Epithelial cell of esophagus (primary cell): ENCODE measurements at regions not wholly inside any gene's neighbourhood (a gene's known extent, or its start where the extent isn't known, plus 50 kb on each side); places are given as distances from the start of the nearest gene placed in this dataset.

Experiments used
- DNase-seq: peaks from one replicate; pipeline ENCODE4 v3.0.0; 2010; ENCODE audit warnings: low read depth
- H3K4me3 ChIP-seq: 2 replicates; pipeline ENCODE4 v1.5.1; 2011; ENCODE audit warnings: mild to moderate bottlenecking, low read length, control low read depth
- CTCF ChIP-seq: IDR thresholded peaks from 2 replicates; pipeline ENCODE4 v1.5.1; 2011; ENCODE audit warnings: low read depth, mild to moderate bottlenecking, low read length, control low read depth, inconsistent platforms; ENCODE audit not compliant: insufficient read depth; ENCODE audit errors: missing control alignments

- H3K4me3 ChIP-seq: no peak overlapping the region
- TF ChIP-seq CTCF: no peak
- DNase-seq: no peak
Observed at GRCh38 chr10:107557916-107558315, 393.4 kb upstream of the SORCS1 start.

GRCh38 chr10:107554333-107554732 is 389.8 kb upstream of the SORCS1 start:
- no peak for TF ChIP-seq CTCF
- H3K4me3 ChIP-seq: no peak overlapping the region
- no peak for DNase-seq

DNA sequence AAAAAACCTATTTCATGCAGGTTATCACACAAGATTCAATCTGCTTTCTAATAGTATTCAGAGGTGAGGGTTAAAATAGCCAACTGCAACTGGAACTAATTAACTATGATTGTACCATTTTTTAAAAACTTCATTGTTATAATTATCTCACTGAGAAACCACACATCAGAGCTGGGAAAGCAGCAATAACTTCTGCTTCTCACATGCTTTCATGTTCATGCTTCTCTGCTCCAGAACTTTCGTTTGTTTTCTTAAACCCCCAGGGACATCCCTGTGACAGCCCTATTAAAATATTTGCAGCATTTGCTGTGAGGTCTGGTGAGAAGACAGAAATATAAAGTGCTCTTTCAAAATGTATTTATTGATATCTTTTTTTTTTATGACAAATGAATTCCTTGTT is 389.0 kb upstream of the SORCS1 start:
- no peak overlapping the region for H3K4me3 ChIP-seq
- DNase-seq: no peak
- no peak for TF ChIP-seq CTCF

DNA sequence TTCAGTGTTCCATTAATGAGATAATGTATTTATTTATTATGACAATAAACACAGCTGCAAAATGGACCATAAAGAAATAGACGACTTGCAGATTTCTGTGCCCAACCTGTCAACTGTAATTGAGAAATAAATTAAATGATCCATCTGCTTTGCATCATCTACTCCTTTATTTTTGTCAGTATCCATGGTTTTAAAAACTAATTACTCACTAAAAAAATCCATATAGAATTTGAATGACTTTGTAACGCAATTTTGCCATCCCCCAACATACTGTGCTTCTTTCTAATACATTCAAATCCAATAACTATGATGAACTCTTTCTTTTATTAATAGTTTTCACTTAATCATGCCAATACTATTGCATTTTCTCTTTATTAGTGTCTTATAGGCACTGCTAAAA is 388.5 kb upstream of the SORCS1 start:
- no peak overlapping the region for H3K4me3 ChIP-seq
- no peak for TF ChIP-seq CTCF
- no peak for DNase-seq

- H3K4me3 ChIP-seq: no peak overlapping the region
- no peak for TF ChIP-seq CTCF
- no peak for DNase-seq
Observed at GRCh38 chr10:107548301-107548700, 383.8 kb upstream of the SORCS1 start.

GRCh38 chr10:107546986-107547385 is 382.5 kb upstream of the SORCS1 start:
- DNase-seq: no peak

More at GRCh38 chr10:107546986-107547385, 382.5 kb upstream of the SORCS1 start:
- TF ChIP-seq CTCF: no peak
- no peak overlapping the region for H3K4me3 ChIP-seq
